Activated naive CD8-positive, alpha-beta T cell treated with anti-CD3 and anti-CD28 coated beads, Interleukin-2, amount 50 U/mL, for 24 hours (primary cell): ENCODE measurements at regions not wholly inside any gene's neighbourhood (a gene's known extent, or its start where the extent isn't known, plus 50 kb on each side); places are given as distances from the start of the nearest gene placed in this dataset.
A peak's percentile ranks its signal among the peaks of the same experiment; 100 is the strongest.

Experiments
- ATAC-seq: fragments of 150-1000 bp; cut with Tn5 transposase; one replicate; pipeline ENCODE4 v1.10.0; 2021
- DNase-seq: peaks from one replicate; pipeline ENCODE4 v3.0.0; 2021
- H3K27ac Mint-ChIP-seq: one replicate; pipeline ENCODE4 v1.8.0; 2021; ENCODE audit warnings: mild to moderate bottlenecking, mixed read lengths
- H3K27me3 Mint-ChIP-seq: one replicate; pipeline ENCODE4 v1.8.0; 2021; ENCODE audit warnings: mixed read lengths
- H3K36me3 Mint-ChIP-seq: one replicate; pipeline ENCODE4 v1.8.0; 2021; ENCODE audit warnings: low read depth, mixed read lengths
- H3K4me1 Mint-ChIP-seq: one replicate; pipeline ENCODE4 v1.8.0; 2021; ENCODE audit warnings: mixed read lengths
- H3K4me3 Mint-ChIP-seq: one replicate; pipeline ENCODE4 v1.8.0; 2021; ENCODE audit warnings: mild to moderate bottlenecking, moderate library complexity, mixed read lengths
- H3K9me3 Mint-ChIP-seq: one replicate; pipeline ENCODE4 v1.8.0; 2021; ENCODE audit warnings: mixed read lengths

- no peaks in the 10 kb centered on the region for H3K9me3 Mint-ChIP-seq
- ATAC-seq (no peak), DNase-seq (no peak)
- no peaks in the 10 kb centered on the region for H3K36me3 Mint-ChIP-seq
- no peak overlapping the region for H3K27ac Mint-ChIP-seq
- no peak overlapping the region for H3K4me3 Mint-ChIP-seq
- no peaks in the 10 kb centered on the region for H3K27me3 Mint-ChIP-seq
- peaks cover 42% of the 10 kb centered on the region for H3K4me1 Mint-ChIP-seq
These were observed 275.4 kb downstream of the SEC14L1 start for GRCh38 chr17:77416105-77416713.

GRCh38 chr17:77417575-77417974, 276.8 kb downstream of the SEC14L1 start:
- Mint-ChIP-seq H3K4me1 (peaks cover 43% of the 10 kb centered on the region), H3K9me3 (no peaks in the 10 kb centered on the region), H3K27me3 (no peaks in the 10 kb centered on the region), H3K36me3 (no peaks in the 10 kb centered on the region), H3K27ac (no peak overlapping the region), H3K4me3 (no peak overlapping the region)
- ATAC-seq (no peak), DNase-seq (no peak)

- Mint-ChIP-seq H3K27me3 (no peaks in the 10 kb centered on the region), H3K9me3 (no peaks in the 10 kb centered on the region), H3K4me3 (no peak overlapping the region), H3K27ac (no peak overlapping the region), H3K4me1 (peaks cover 39% of the 10 kb centered on the region), H3K36me3 (no peaks in the 10 kb centered on the region)
- DNase-seq (no peak), ATAC-seq (no peak)
These were observed 277.8 kb downstream of the SEC14L1 start for GRCh38 chr17:77418609-77419008.

- ATAC-seq: no peak
- Mint-ChIP-seq H3K4me1 (peaks cover 42% of the 10 kb centered on the region), H3K36me3 (no peaks in the 10 kb centered on the region), H3K27me3 (no peaks in the 10 kb centered on the region), H3K27ac (no peak overlapping the region), H3K9me3 (no peaks in the 10 kb centered on the region), H3K4me3 (no peak overlapping the region)
- no peak for DNase-seq
These were observed 278.3 kb downstream of the SEC14L1 start for GRCh38 chr17:77419095-77419494.

- DNase-seq: no peak
These were observed 278.9 kb downstream of the SEC14L1 start for GRCh38 chr17:77419547-77420094.

GRCh38 chr17:77420095-77420803, 279.5 kb downstream of the SEC14L1 start:
- no peak for DNase-seq
- Mint-ChIP-seq H3K27me3 (no peaks in the 10 kb centered on the region), H3K4me1 (peaks cover 43% of the 10 kb centered on the region), H3K9me3 (no peaks in the 10 kb centered on the region), H3K36me3 (no peaks in the 10 kb centered on the region), H3K27ac (peak overlapping the region; percentile 80), H3K4me3 (peak overlapping the region; percentile 13)
- ATAC-seq: no peak

More at GRCh38 chr17:77419547-77420094, 278.9 kb downstream of the SEC14L1 start:
- Mint-ChIP-seq H3K4me3 (no peak overlapping the region), H3K9me3 (no peaks in the 10 kb centered on the region), H3K4me1 (peaks cover 42% of the 10 kb centered on the region), H3K36me3 (no peaks in the 10 kb centered on the region), H3K27ac (no peak overlapping the region), H3K27me3 (no peaks in the 10 kb centered on the region)
- no peak for ATAC-seq

- ATAC-seq (peak; percentile 44), DNase-seq (peak; percentile 51)
- Mint-ChIP-seq H3K4me1 (peaks cover 46% of the 10 kb centered on the region), H3K27me3 (no peaks in the 10 kb centered on the region), H3K4me3 (peak overlapping the region; percentile 64), H3K9me3 (no peaks in the 10 kb centered on the region), H3K36me3 (no peaks in the 10 kb centered on the region), H3K27ac (peak overlapping the region; percentile 80)
These were observed 280.2 kb downstream of the SEC14L1 start for GRCh38 chr17:77420804-77421629.

- Mint-ChIP-seq H3K4me1 (peaks cover 48% of the 10 kb centered on the region), H3K27ac (peak overlapping the region; percentile 80), H3K4me3 (peak overlapping the region; percentile 64), H3K9me3 (no peaks in the 10 kb centered on the region), H3K36me3 (no peaks in the 10 kb centered on the region), H3K27me3 (no peaks in the 10 kb centered on the region)
- DNase-seq: no peak
- no peak for ATAC-seq
These were observed 280.8 kb downstream of the SEC14L1 start for GRCh38 chr17:77421630-77421972.

- H3K9me3 Mint-ChIP-seq: no peaks in the 10 kb centered on the region
- H3K4me1 Mint-ChIP-seq: peaks cover 54% of the 10 kb centered on the region
- H3K4me3 Mint-ChIP-seq: no peak overlapping the region
- H3K27ac Mint-ChIP-seq: no peak overlapping the region
- DNase-seq (no peak), ATAC-seq (no peak)
- no peaks in the 10 kb centered on the region for H3K36me3 Mint-ChIP-seq
- no peaks in the 10 kb centered on the region for H3K27me3 Mint-ChIP-seq
These were observed 281.5 kb downstream of the SEC14L1 start for GRCh38 chr17:77422104-77422747.

GRCh38 chr17:77422748-77423113, 282.0 kb downstream of the SEC14L1 start:
- Mint-ChIP-seq H3K9me3 (no peaks in the 10 kb centered on the region), H3K36me3 (no peaks in the 10 kb centered on the region), H3K27ac (no peak overlapping the region), H3K4me1 (peaks cover 59% of the 10 kb centered on the region), H3K27me3 (no peaks in the 10 kb centered on the region), H3K4me3 (no peak overlapping the region)
- no peak for ATAC-seq
- DNase-seq: no peak

- Mint-ChIP-seq H3K27me3 (no peaks in the 10 kb centered on the region), H3K27ac (no peak overlapping the region), H3K36me3 (no peaks in the 10 kb centered on the region), H3K4me1 (peaks cover 70% of the 10 kb centered on the region), H3K9me3 (no peaks in the 10 kb centered on the region), H3K4me3 (no peak overlapping the region)
- no peak for DNase-seq
- ATAC-seq: no peak
These were observed 283.1 kb downstream of the SEC14L1 start for GRCh38 chr17:77423589-77424451.

GRCh38 chr17:77424585-77425344, 284.0 kb downstream of the SEC14L1 start:
- ATAC-seq: no peak
- peaks cover 74% of the 10 kb centered on the region for H3K4me1 Mint-ChIP-seq
- H3K27ac Mint-ChIP-seq: no peak overlapping the region
- H3K27me3 Mint-ChIP-seq: no peaks in the 10 kb centered on the region
- DNase-seq: no peak
- H3K4me3 Mint-ChIP-seq: no peak overlapping the region
- H3K9me3 Mint-ChIP-seq: no peaks in the 10 kb centered on the region
- no peaks in the 10 kb centered on the region for H3K36me3 Mint-ChIP-seq

- H3K36me3 Mint-ChIP-seq: no peaks in the 10 kb centered on the region
- H3K9me3 Mint-ChIP-seq: no peaks in the 10 kb centered on the region
- ATAC-seq (no peak), DNase-seq (no peak)
- H3K27ac Mint-ChIP-seq: no peak overlapping the region
- H3K27me3 Mint-ChIP-seq: no peaks in the 10 kb centered on the region
- no peak overlapping the region for H3K4me3 Mint-ChIP-seq
- peaks cover 74% of the 10 kb centered on the region for H3K4me1 Mint-ChIP-seq
These were observed 284.6 kb downstream of the SEC14L1 start for GRCh38 chr17:77425348-77425747.
